Keratinocyte (primary cell): ENCODE measurements at regions not wholly inside any gene's neighbourhood (a gene's known extent, or its start where the extent isn't known, plus 50 kb on each side); places are given as distances from the start of the nearest gene placed in this dataset.

Experiments
- DNase-seq: peaks from one replicate; pipeline ENCODE4 v3.0.0-alpha.2; 2011; ENCODE audit warnings: low read depth, missing footprints, low spot score
- FAIRE-seq: peaks from 2 replicates; lab custom pipeline; 2011; peaks lifted over from hg19 to GRCh38; lab: Jason Lieb, UNC
- H2AFZ ChIP-seq: 2 replicates; pipeline ENCODE4 v1.6.0; 2012; ENCODE audit warnings: low read length, control low read depth, inconsistent platforms; ENCODE audit not compliant: control insufficient read depth
- H3K27ac ChIP-seq: 2 replicates; pipeline ENCODE4 v1.5.1; 2011; ENCODE audit warnings: low read length; ENCODE audit not compliant: control insufficient read depth, insufficient read depth
- H3K27me3 ChIP-seq: 3 replicates; pipeline ENCODE4 v1.6.0; 2011; ENCODE audit warnings: low read length; ENCODE audit not compliant: control insufficient read depth, insufficient read depth; ENCODE audit errors: extremely low read depth
- H3K36me3 ChIP-seq, 2 experiments: 2 replicates in 1 of 2; 3 replicates in 1 of 2; pipeline ENCODE4 v1.5.1; 2011; ENCODE audit warnings: low read length in 2 of 2, mild to moderate bottlenecking in 1 of 2; ENCODE audit not compliant: control insufficient read depth in 2 of 2, insufficient read depth in 2 of 2; ENCODE audit errors: extremely low read depth in 1 of 2
- H3K4me1 ChIP-seq: 3 replicates; pipeline ENCODE4 v1.5.1; 2011; ENCODE audit warnings: low read length; ENCODE audit not compliant: control insufficient read depth, insufficient read depth; ENCODE audit errors: extremely low read depth
- H3K4me2 ChIP-seq: 3 replicates; pipeline ENCODE4 v1.6.0; 2011; ENCODE audit warnings: low read depth, low read length; ENCODE audit not compliant: control insufficient read depth, insufficient read depth; ENCODE audit errors: extremely low read depth
- H3K4me3 ChIP-seq, 3 experiments: fragments of 200-600 bp in 1 of 3; sonication (generic) in 1 of 3; 2 replicates in 2 of 3; 3 replicates in 1 of 3; pipeline ENCODE4 v1.5.1; 2011 to 2016; ENCODE audit warnings: low read length in 3 of 3, mild to moderate bottlenecking in 3 of 3, control low read depth in 2 of 3, inconsistent platforms in 1 of 3, low read depth in 1 of 3, mixed read lengths in 1 of 3, mixed run types in 1 of 3, moderate library complexity in 1 of 3; ENCODE audit not compliant: control insufficient read depth in 2 of 3, insufficient read depth in 2 of 3; ENCODE audit errors: extremely low read depth in 1 of 3
- H3K79me2 ChIP-seq: 2 replicates; pipeline ENCODE4 v1.6.0; 2012; ENCODE audit warnings: low read length; ENCODE audit not compliant: control insufficient read depth, insufficient read depth
- H3K9ac ChIP-seq: 3 replicates; pipeline ENCODE4 v1.6.0; 2011; ENCODE audit warnings: low read length; ENCODE audit not compliant: control insufficient read depth, insufficient read depth; ENCODE audit errors: extremely low read depth
- H3K9me1 ChIP-seq: 3 replicates; pipeline ENCODE4 v1.6.0; 2011; ENCODE audit warnings: low read length; ENCODE audit not compliant: control insufficient read depth, insufficient read depth; ENCODE audit errors: extremely low read depth
- H3K9me3 ChIP-seq: 2 replicates; pipeline ENCODE4 v1.5.1; 2012; ENCODE audit warnings: low read depth, low read length; ENCODE audit not compliant: control insufficient read depth
- H4K20me1 ChIP-seq: 3 replicates; pipeline ENCODE4 v1.6.0; 2011; ENCODE audit warnings: low read length; ENCODE audit not compliant: control insufficient read depth, insufficient read depth; ENCODE audit errors: extremely low read depth
- CTCF ChIP-seq, 3 experiments: IDR thresholded peaks in 1 of 3; conservative IDR thresholded peaks in 1 of 3; optimal IDR thresholded peaks in 1 of 3; 2 replicates in 2 of 3; 3 replicates in 1 of 3; pipeline versions ENCODE3 to v1.5.1; 2011; ENCODE audit warnings: low read length in 3 of 3, mild to moderate bottlenecking in 3 of 3, moderate library complexity in 2 of 3, control low read depth in 1 of 3, inconsistent platforms in 1 of 3; ENCODE audit not compliant: insufficient read depth in 2 of 3; ENCODE audit errors: extremely low read depth in 1 of 3
- EZH2 ChIP-seq: IDR thresholded peaks from one replicate; pipeline ENCODE4 v1.6.1; 2012; ENCODE audit warnings: inconsistent platforms, mild to moderate bottlenecking, low read length, moderate library complexity
- dilution Hi-C: fragments of 300-500 bp; cut with MboI; formaldehyde crosslinking; loops from one replicate; pipeline ENCODE4 v1.7.0; 2020; ENCODE audit warnings: low sequenced_read_pairs; ENCODE audit not compliant: extremely low pct_ligation_motif_present

- TF ChIP-seq CTCF (optimal IDR thresholded peaks at IDR 0.05 in 1 of 3, IDR thresholded peaks at IDR 0.05 in 1 of 3, conservative IDR thresholded peaks at IDR 0.05 in 1 of 3; ENCODE audit: extremely low read depth in 1 of 3, insufficient read depth in 2 of 3, low read length in 3 of 3): no peak
- TF ChIP-seq EZH2: no peak
- DNase-seq (no peak), FAIRE-seq (no peak)
- H3K27ac ChIP-seq: no peak overlapping the region
- no peak overlapping the region for H3K4me2 ChIP-seq
- no peak overlapping the region for H2AFZ ChIP-seq
- H3K9me3 ChIP-seq: no peaks in the 10 kb centered on the region
- dilution Hi-C loops: loop anchor here (25.0 kb wide), 1 partner anchor 95 kb away; no protein-coding TSS in a partner anchor
- H3K27me3 ChIP-seq: no peaks in the 10 kb centered on the region
- H3K4me1 ChIP-seq: no peaks in the 10 kb centered on the region
- no peaks in the 10 kb centered on the region for H4K20me1 ChIP-seq
- H3K79me2 ChIP-seq: no peaks in the 10 kb centered on the region
- no peaks in the 10 kb centered on the region for H3K36me3 ChIP-seq
- H3K9ac ChIP-seq: no peak overlapping the region
- no peaks in the 10 kb centered on the region for H3K9me1 ChIP-seq
- no peak overlapping the region for H3K4me3 ChIP-seq
Measured at GRCh38 chr17:33567223-33567622, 274.1 kb upstream of the ASIC2 start.

- H4K20me1 ChIP-seq: no peaks in the 10 kb centered on the region
- H3K36me3 ChIP-seq: no peaks in the 10 kb centered on the region
- FAIRE-seq (no peak), DNase-seq (no peak)
- H3K27ac ChIP-seq: no peak overlapping the region
- H3K9me1 ChIP-seq: no peaks in the 10 kb centered on the region
- H3K27me3 ChIP-seq: no peaks in the 10 kb centered on the region
- no peaks in the 10 kb centered on the region for H3K4me1 ChIP-seq
- dilution Hi-C loops: loop anchor here (25.0 kb wide), 1 partner anchor 90 kb away; no protein-coding TSS in a partner anchor
- H3K9me3 ChIP-seq: no peaks in the 10 kb centered on the region
- H3K79me2 ChIP-seq: no peaks in the 10 kb centered on the region
- no peak for TF ChIP-seq CTCF (optimal IDR thresholded peaks at IDR 0.05 in 1 of 3, IDR thresholded peaks at IDR 0.05 in 1 of 3, conservative IDR thresholded peaks at IDR 0.05 in 1 of 3; ENCODE audit: extremely low read depth in 1 of 3, insufficient read depth in 2 of 3, low read length in 3 of 3)
- TF ChIP-seq EZH2: no peak
- H3K9ac ChIP-seq: no peak overlapping the region
- no peak overlapping the region for H3K4me2 ChIP-seq
- no peak overlapping the region for H2AFZ ChIP-seq
- no peak overlapping the region for H3K4me3 ChIP-seq
Measured at GRCh38 chr17:33572615-33573014, 279.5 kb upstream of the ASIC2 start.
